ENCODE measurements at regions not wholly inside any gene's neighbourhood (a gene's known extent, or its start where the extent isn't known, plus 50 kb on each side); places are given as distances from the start of the nearest gene placed in this dataset.

- in situ Hi-C loops (cut with MboI; ENCODE audit: low sequenced_read_pairs), result loop anchor here (25.0 kb wide), 1 partner anchor 115 kb away; the partner anchor contains the start of gene CDX2
Measured at GRCh38 chr13:27847669-27848068, 55.4 kb downstream of the GSX1 start.

DNA sequence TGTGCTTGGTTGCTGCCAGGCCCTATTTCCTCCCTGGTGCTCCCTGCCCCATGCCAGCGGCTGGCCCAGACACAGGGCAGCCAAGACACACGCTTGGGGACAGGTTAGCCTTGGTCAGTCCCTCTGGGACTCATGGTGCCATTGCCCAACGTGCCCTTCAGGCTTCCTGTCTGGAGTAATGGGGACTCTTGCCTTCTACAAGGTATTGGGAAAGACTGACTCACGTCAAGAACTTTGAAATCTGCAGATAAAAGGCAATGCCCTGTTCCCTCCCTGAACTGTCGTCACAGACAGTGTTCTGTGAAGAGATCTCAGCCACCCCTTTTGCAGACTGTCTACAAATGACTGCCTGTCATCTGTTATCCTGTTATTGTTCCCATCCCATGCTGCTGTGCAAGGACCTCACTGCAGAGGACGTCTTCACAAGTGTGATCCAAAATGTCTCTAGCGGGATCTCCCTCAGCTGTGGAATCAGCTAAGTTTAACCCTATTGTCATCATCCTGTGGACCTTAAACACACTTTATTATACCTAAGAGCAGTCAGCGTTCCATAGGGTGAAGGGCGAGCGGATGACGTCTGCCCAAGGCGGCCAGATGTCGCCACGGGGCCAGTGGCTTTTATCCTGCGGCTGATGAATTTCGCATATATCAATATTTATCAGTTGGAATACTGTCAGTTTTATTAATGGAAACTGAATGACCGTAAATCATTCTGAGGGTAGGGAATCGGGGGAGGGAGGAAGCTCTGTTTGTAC is 59.0 kb downstream of the GSX1 start:
- in situ Hi-C loops (cut with MboI; ENCODE audit: low sequenced_read_pairs), result no loop called here

- in situ Hi-C loops (cut with MboI; ENCODE audit: low sequenced_read_pairs), result no loop called here
Measured at GRCh38 chr13:27852491-27852890, 60.2 kb downstream of the GSX1 start.

- in situ Hi-C loops (cut with MboI; ENCODE audit: low sequenced_read_pairs), result no loop called here
Measured at GRCh38 chr13:27853335-27853734, 61.1 kb downstream of the GSX1 start.

DNA sequence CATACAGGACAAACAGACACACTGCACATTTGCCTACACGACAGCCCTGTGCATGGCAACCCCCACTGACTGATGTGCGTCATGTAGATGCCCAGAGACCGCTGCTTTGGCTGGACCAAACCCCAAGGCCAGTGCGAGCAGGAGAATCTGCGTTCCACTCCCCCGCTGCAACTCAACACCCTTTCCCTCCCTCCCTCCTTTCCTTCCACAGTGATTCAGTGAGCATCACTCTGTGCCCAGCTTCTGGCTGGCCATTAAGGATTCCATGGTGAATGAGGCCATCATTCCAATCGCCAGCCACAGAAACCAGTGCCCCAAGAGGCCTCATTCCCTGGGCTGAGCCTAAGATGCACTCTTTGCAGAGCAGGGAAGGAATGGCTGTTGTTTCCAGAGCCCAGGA is 61.6 kb downstream of the GSX1 start:
- in situ Hi-C loops (cut with MboI; ENCODE audit: low sequenced_read_pairs), result no loop called here

GRCh38 chr13:27854606-27855005 is 62.3 kb downstream of the GSX1 start:
- in situ Hi-C loops (cut with MboI; ENCODE audit: low sequenced_read_pairs), result no loop called here

DNA sequence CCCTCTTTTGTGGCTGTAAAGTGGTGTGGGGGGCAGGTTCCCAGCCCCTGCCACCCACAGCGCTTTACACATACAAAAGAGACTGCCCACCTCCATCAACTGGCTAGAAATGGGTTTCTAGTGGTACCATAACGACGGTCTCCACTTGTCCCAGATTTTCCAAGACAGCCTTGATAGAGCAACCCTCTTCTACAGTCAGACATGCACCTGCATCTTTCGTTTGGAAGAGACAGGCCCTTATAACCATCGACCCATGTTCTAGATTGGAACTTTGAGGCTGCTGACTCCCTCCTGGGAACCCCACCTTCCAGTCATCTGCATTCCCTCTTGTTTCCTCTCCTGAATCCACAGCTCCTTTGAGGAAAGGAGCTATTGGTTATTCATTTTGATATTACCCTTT is 63.1 kb downstream of the GSX1 start:
- in situ Hi-C loops (cut with MboI; ENCODE audit: low sequenced_read_pairs), result no loop called here

DNA sequence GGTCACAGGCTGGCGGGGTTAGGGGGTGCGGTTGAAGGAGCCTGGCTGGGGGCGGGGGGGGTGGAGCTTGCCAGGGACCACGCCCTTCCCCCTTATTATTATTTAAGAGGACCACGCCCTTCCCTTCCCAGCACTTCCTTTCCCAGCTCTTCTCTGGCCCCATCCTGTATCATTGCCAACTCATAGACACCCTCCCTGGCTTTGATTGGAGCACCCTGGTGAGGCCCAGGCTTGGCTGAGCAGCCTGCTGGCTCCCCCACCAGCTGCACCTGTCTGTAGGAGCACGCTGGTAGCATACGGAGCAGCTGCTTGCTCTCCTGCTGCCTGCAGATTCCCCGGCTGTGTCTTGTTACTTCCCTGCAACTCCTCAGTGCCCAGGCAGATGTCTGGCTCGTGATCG is 62.5 kb upstream of the PDX1 start:
- in situ Hi-C loops (cut with MboI; ENCODE audit: low sequenced_read_pairs), result no loop called here

- in situ Hi-C loops (cut with MboI; ENCODE audit: low sequenced_read_pairs), result no loop called here
Measured at GRCh38 chr13:27858046-27858445, 61.8 kb upstream of the PDX1 start.

DNA sequence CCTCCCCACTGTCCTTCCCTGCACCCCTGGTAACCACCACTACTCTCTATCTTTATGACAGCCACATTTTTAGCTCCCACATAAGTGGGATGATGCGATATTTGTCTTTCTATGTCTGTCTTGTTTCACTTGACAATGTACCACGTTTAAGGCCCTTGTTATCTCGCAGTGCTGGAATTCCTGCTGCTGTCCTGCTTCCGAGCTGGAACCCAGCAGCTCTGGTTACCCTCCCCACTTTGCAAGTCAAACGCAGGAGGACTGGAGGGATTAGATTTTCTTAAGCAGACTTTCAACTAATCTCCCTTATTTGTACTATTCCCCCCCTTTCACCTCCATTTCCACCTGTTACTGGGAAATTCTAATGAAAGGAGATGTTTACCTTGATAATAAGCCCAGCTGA is 59.1 kb upstream of the PDX1 start:
- in situ Hi-C loops (cut with MboI; ENCODE audit: low sequenced_read_pairs), result no loop called here

DNA sequence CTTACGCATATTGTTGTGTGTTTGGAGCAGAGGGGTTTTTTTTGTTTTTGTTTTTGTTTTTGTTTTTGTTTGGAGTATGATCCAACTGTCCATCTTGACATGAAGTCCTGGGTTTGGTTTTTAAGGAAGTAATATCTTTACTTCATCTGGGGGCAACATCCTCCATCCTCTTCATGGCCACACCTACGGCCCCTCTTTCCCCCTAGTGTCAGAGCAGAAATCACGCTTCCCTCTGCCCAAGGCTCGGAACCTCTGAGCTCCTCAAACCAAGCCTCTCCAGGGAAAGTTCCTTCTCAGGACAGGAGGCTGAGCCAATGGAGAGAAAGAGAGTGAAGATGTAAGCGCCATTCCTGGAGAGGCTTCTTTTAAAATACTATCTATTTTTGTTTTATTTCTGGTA is 58.6 kb upstream of the PDX1 start:
- in situ Hi-C loops (cut with MboI; ENCODE audit: low sequenced_read_pairs), result no loop called here

GRCh38 chr13:27868641-27869435 is 51.0 kb upstream of the PDX1 start:
- in situ Hi-C loops (cut with MboI; ENCODE audit: low sequenced_read_pairs), result no loop called here

DNA sequence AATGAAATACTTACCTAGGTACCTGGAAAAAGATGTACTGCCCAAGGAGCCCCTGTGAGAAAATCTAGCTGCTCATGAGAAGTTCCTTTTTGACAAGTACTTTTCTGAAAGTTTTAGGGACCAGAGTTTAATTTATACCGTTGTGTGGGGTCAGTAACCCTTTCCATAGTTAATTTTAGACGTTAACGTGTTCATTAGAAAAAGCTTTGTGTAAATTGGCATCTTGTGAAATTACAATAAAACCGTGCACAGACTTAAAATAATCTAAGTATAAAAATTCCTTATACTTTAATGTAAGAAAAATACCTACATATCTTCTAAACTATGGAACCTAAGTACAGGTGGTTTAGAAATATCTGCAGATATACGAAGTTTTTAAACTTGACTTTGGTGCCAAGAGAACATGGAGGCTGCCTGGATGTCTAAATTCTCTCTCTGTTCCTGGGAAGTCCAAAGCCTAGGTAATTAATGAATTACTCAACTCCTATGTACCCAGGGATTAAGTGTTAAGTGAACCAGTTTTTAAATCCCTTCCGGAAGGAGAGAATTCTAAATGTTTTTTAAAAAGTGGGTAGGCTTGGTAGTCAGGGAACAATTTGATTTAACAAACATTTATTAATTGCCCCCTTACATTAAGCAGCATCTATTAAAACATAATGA is 50.2 kb upstream of the PDX1 start:
- in situ Hi-C loops (cut with MboI; ENCODE audit: low sequenced_read_pairs), result no loop called here
